Endothelial cell of umbilical vein (primary cell): ENCODE measurements at regions not wholly inside any gene's neighbourhood (a gene's known extent, or its start where the extent isn't known, plus 50 kb on each side); places are given as distances from the start of the nearest gene placed in this dataset.
"Not testable (repeated sequence)": the region's sequence is repeated elsewhere in the genome, so short reads cannot be mapped to it uniquely, and the experiment has no call there.

Experiments used
- BruUV-seq: library from RNA; stranded (reverse); fragments of 400-500 nt; replicated peaks from 2 replicates; lab custom pipeline; 2021; lab: Mats Ljungman, UMichigan
- CTCF ChIA-PET: fragments of 300-600, 350-600 bp; sonication (Branson Sonifier 250); formaldehyde crosslinking; loops from one replicate; lab custom pipeline; 2021; ENCODE audit warnings: antibody characterized with exemption, inconsistent platforms; lab: Charles Lee
- POLR2A ChIA-PET: fragments of 300-600, 350-600 bp; sonication (Branson Sonifier 250); formaldehyde crosslinking; loops from one replicate; lab custom pipeline; 2021; ENCODE audit warnings: antibody characterized with exemption, inconsistent platforms; lab: Charles Lee
- DNase-seq: peaks from one replicate; pipeline ENCODE4 v3.0.0-alpha.2; 2011; ENCODE audit warnings: low read depth, low spot score
- FAIRE-seq: peaks from 2 replicates; lab custom pipeline; 2011; peaks lifted over from hg19 to GRCh38; lab: Jason Lieb, UNC
- H2AFZ ChIP-seq: 2 replicates; pipeline ENCODE4 v1.6.0; 2012; ENCODE audit warnings: low read depth, low read length, control low read depth, inconsistent platforms
- H3K27ac ChIP-seq: 2 replicates; pipeline ENCODE4 v1.5.1; 2011; ENCODE audit warnings: low read depth, mild to moderate bottlenecking, control low read depth, low read length, moderate library complexity; ENCODE audit not compliant: insufficient read depth
- H3K27me3 ChIP-seq, 2 experiments: 2 replicates each; pipeline versions ENCODE4 v1.6.0 to v1.6.1; 2011; ENCODE audit warnings: low read length in 2 of 2, mixed read lengths in 1 of 2; ENCODE audit not compliant: control insufficient read depth in 2 of 2, insufficient read depth in 2 of 2
- H3K36me3 ChIP-seq, 2 experiments: 2 replicates in 1 of 2; 3 replicates in 1 of 2; pipeline ENCODE4 v1.5.1; 2011; ENCODE audit warnings: low read length in 2 of 2, mild to moderate bottlenecking in 1 of 2, moderate library complexity in 1 of 2; ENCODE audit not compliant: control insufficient read depth in 2 of 2, insufficient read depth in 2 of 2; ENCODE audit errors: extremely low read depth in 1 of 2
- H3K4me1 ChIP-seq: 3 replicates; pipeline ENCODE4 v1.5.1; 2011; ENCODE audit warnings: mild to moderate bottlenecking, low read length; ENCODE audit not compliant: control insufficient read depth, insufficient read depth; ENCODE audit errors: extremely low read depth
- H3K4me2 ChIP-seq: 2 replicates; pipeline ENCODE4 v1.6.1; 2011; ENCODE audit warnings: low read length, control low read depth, mixed read lengths; ENCODE audit not compliant: insufficient read depth
- H3K4me3 ChIP-seq, 3 experiments: fragments of 200-600 bp in 1 of 3; sonication (generic), shearing (Covaris generic) in 1 of 3; replicated peaks in 1 of 3; 2 replicates each; pipeline ENCODE4 v1.5.1; 2011 to 2016; ENCODE audit warnings: control low read depth in 3 of 3, low read length in 3 of 3, mild to moderate bottlenecking in 2 of 3, inconsistent platforms in 1 of 3, low read depth in 1 of 3, moderate library complexity in 1 of 3; ENCODE audit not compliant: insufficient read depth in 1 of 3
- H3K79me2 ChIP-seq: 2 replicates; pipeline ENCODE4 v1.6.0; 2012; ENCODE audit warnings: low read length, inconsistent platforms; ENCODE audit not compliant: control insufficient read depth, insufficient read depth
- H3K9ac ChIP-seq: replicated peaks from 2 replicates; pipeline ENCODE3; 2011; ENCODE audit warnings: low read length, control low read depth; ENCODE audit not compliant: insufficient read depth; ENCODE audit errors: extremely low read depth
- H3K9me1 ChIP-seq: replicated peaks from 3 replicates; pipeline ENCODE4 v1.6.0; 2011; ENCODE audit warnings: mild to moderate bottlenecking, low read length; ENCODE audit not compliant: control insufficient read depth, insufficient read depth; ENCODE audit errors: extremely low read depth
- H3K9me3 ChIP-seq: replicated peaks from 2 replicates; pipeline ENCODE4 v1.5.1; 2012; ENCODE audit warnings: low read length, inconsistent platforms; ENCODE audit not compliant: control insufficient read depth, insufficient read depth
- H4K20me1 ChIP-seq: replicated peaks from 2 replicates; pipeline ENCODE3; 2011; ENCODE audit warnings: mild to moderate bottlenecking, low read length; ENCODE audit not compliant: control insufficient read depth, insufficient read depth; ENCODE audit errors: extremely low read depth
- CTCF ChIP-seq, 2 donors: IDR thresholded peaks; 1 replicate in 1 of 2; 2 replicates in 1 of 2; pipeline ENCODE4 v1.5.1; 2011; ENCODE audit warnings: low read length in 2 of 2, mild to moderate bottlenecking in 2 of 2, moderate library complexity in 2 of 2, control low read depth in 1 of 2, inconsistent platforms in 1 of 2, low read depth in 1 of 2; ENCODE audit not compliant: insufficient read depth in 1 of 2; ENCODE audit errors: extremely low read depth in 1 of 2
- EZH2 ChIP-seq: IDR thresholded peaks from 2 replicates; pipeline ENCODE4 v1.6.1; 2012; ENCODE audit warnings: borderline replicate concordance, low read depth, mild to moderate bottlenecking, moderate library complexity, low read length, inconsistent platforms; ENCODE audit not compliant: severe bottlenecking
- FOS ChIP-seq: IDR thresholded peaks from 2 replicates; pipeline ENCODE4 v1.6.1; 2011; ENCODE audit warnings: mild to moderate bottlenecking, low read length, moderate library complexity, borderline replicate concordance; ENCODE audit not compliant: insufficient read depth
- GATA2 ChIP-seq: IDR thresholded peaks from 2 replicates; pipeline ENCODE4 v1.7.0; 2011; ENCODE audit warnings: low read depth, mild to moderate bottlenecking, moderate library complexity, mixed read lengths, low read length; ENCODE audit not compliant: insufficient read length, insufficient read depth
- JUN ChIP-seq: IDR thresholded peaks from 2 replicates; pipeline ENCODE4 v1.6.1; 2011; ENCODE audit warnings: borderline replicate concordance, low read depth; ENCODE audit not compliant: insufficient read length, insufficient read depth
- MAX ChIP-seq: IDR thresholded peaks from 2 replicates; pipeline ENCODE4 v1.6.1; 2011; ENCODE audit not compliant: insufficient read depth, insufficient read length
- MYC ChIP-seq: IDR thresholded peaks from one replicate; pipeline ENCODE4 v1.6.1; 2011; ENCODE audit warnings: mild to moderate bottlenecking, low read depth, low read length
- POLR2A ChIP-seq: IDR thresholded peaks from 2 replicates; pipeline ENCODE4 v1.6.1; 2012; ENCODE audit warnings: low read depth, mild to moderate bottlenecking, control low read depth, low read length
- POLR2AphosphoS5 ChIP-seq: IDR thresholded peaks from 2 replicates; pipeline ENCODE4 v1.6.1; 2012; ENCODE audit warnings: low read depth, mild to moderate bottlenecking, control low read depth, low read length, moderate library complexity; ENCODE audit not compliant: insufficient read depth
- dilution Hi-C: fragments of 300-500 bp; cut with MboI; formaldehyde crosslinking; loops from one replicate; pipeline ENCODE4 v1.15.0; 2019; ENCODE audit warnings: low sequenced_read_pairs; ENCODE audit not compliant: extremely low pct_ligation_motif_present
- intact Hi-C: fragments of 100-400 bp; cut with micrococcal nuclease; formaldehyde crosslinking; loops from one replicate; pipeline ENCODE4 v1.10.0; 2022

GRCh38 chr15:23801881-23802280 is 114.8 kb upstream of the NDN start:
- TF ChIP-seq POLR2AphosphoS5 (no peak), EZH2 (no peak), FOS (no peak), MYC (no peak), CTCF (IDR thresholded peaks at IDR 0.05; ENCODE audit: extremely low read depth in 1 of 2, insufficient read depth in 1 of 2, low read depth in 1 of 2, low read length in 2 of 2) (no peak), POLR2A (no peak), GATA2 (no peak), MAX (no peak), JUN (no peak)
- peaks cover 2% of the 10 kb centered on the region for H3K9me3 ChIP-seq
- no TSS peak for BruUV-seq
- dilution Hi-C loops = no loop called here
- H4K20me1 ChIP-seq = no peaks in the 10 kb centered on the region
- H3K36me3 ChIP-seq = no peaks in the 10 kb centered on the region
- H2AFZ ChIP-seq = no peak overlapping the region
- H3K27ac ChIP-seq = no peak overlapping the region
- CTCF ChIA-PET = no interaction called here
- H3K4me1 ChIP-seq = no peaks in the 10 kb centered on the region
- intact Hi-C loops = no loop called here
- no peaks in the 10 kb centered on the region for H3K9me1 ChIP-seq
- H3K9ac ChIP-seq = no peak overlapping the region
- H3K79me2 ChIP-seq = no peaks in the 10 kb centered on the region
- H3K27me3 ChIP-seq = no peaks in the 10 kb centered on the region
- FAIRE-seq = no peak
- POLR2A ChIA-PET = no interaction called here
- DNase-seq = no peak
- H3K4me3 ChIP-seq = no peak overlapping the region
- H3K4me2 ChIP-seq = no peak overlapping the region

- DNase-seq, H3K27me3 ChIP-seq, H3K79me2 ChIP-seq, H2AFZ ChIP-seq, dilution Hi-C loops, H3K4me1 ChIP-seq, FAIRE-seq, H3K36me3 ChIP-seq, H3K9me3 ChIP-seq, H3K27ac ChIP-seq, CTCF ChIA-PET, H4K20me1 ChIP-seq, H3K4me2 ChIP-seq, H3K4me3 ChIP-seq, H3K9ac ChIP-seq, H3K9me1 ChIP-seq, BruUV-seq, intact Hi-C loops, POLR2A ChIA-PET: not testable (repeated sequence)
Observed at GRCh38 chr15:23802896-23803435, 115.9 kb upstream of the NDN start.
